ENCODE measurements at regions not wholly inside any gene's neighbourhood (a gene's known extent, or its start where the extent isn't known, plus 50 kb on each side); places are given as distances from the start of the nearest gene placed in this dataset.

GRCh38 chr4:170623899-170624298, 534.1 kb upstream of the AADAT start:
- no peak for TF ChIP-seq POLR2A (IDR thresholded peaks at IDR 0.05)
- TF ChIP-seq, protein P1, sequence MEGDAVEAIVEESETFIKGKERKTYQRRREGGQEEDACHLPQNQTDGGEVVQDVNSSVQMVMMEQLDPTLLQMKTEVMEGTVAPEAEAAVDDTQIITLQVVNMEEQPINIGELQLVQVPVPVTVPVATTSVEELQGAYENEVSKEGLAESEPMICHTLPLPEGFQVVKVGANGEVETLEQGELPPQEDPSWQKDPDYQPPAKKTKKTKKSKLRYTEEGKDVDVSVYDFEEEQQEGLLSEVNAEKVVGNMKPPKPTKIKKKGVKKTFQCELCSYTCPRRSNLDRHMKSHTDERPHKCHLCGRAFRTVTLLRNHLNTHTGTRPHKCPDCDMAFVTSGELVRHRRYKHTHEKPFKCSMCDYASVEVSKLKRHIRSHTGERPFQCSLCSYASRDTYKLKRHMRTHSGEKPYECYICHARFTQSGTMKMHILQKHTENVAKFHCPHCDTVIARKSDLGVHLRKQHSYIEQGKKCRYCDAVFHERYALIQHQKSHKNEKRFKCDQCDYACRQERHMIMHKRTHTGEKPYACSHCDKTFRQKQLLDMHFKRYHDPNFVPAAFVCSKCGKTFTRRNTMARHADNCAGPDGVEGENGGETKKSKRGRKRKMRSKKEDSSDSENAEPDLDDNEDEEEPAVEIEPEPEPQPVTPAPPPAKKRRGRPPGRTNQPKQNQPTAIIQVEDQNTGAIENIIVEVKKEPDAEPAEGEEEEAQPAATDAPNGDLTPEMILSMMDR (IDR thresholded peaks at IDR 0.05): no peak

All from right lobe of liver (tissue), 4 donors.